Astrocyte (in vitro differentiated cells and primary cell): ENCODE measurements at regions not wholly inside any gene's neighbourhood (a gene's known extent, or its start where the extent isn't known, plus 50 kb on each side); places are given as distances from the start of the nearest gene placed in this dataset.
A peak's percentile ranks its signal among the peaks of the same experiment; 100 is the strongest.

ENCODE experiments used
- DNase-seq: peaks from one replicate; pipeline ENCODE4 v3.0.0-alpha.2; 2010; ENCODE audit warnings: low read depth
- FAIRE-seq: peaks from 2 replicates; lab custom pipeline; 2011; peaks lifted over from hg19 to GRCh38; lab: Jason Lieb, UNC
- H2AFZ ChIP-seq: 2 replicates; pipeline ENCODE4 v1.6.0; 2012; ENCODE audit warnings: low read depth, low read length, inconsistent platforms
- H3K27ac ChIP-seq: 2 replicates; pipeline ENCODE4 v1.5.1; 2011; ENCODE audit warnings: low read depth, low read length, inconsistent platforms
- H3K27me3 ChIP-seq: 2 replicates; pipeline ENCODE4 v1.6.0; 2011; ENCODE audit warnings: low read length, inconsistent platforms; ENCODE audit not compliant: insufficient read depth
- H3K36me3 ChIP-seq: 2 replicates; pipeline ENCODE4 v1.5.1; 2011; ENCODE audit warnings: low read length, inconsistent platforms; ENCODE audit not compliant: insufficient read depth
- H3K4me1 ChIP-seq: 2 replicates; pipeline ENCODE4 v1.5.1; 2011; ENCODE audit warnings: low read length, inconsistent platforms; ENCODE audit not compliant: insufficient read depth
- H3K4me2 ChIP-seq: 2 replicates; pipeline ENCODE4 v1.6.0; 2012; ENCODE audit warnings: low read length, inconsistent platforms
- H3K4me3 ChIP-seq: 2 replicates; pipeline ENCODE4 v1.5.1; 2011; ENCODE audit warnings: low read depth, mild to moderate bottlenecking, low read length, inconsistent platforms; ENCODE audit not compliant: insufficient read depth
- H3K79me2 ChIP-seq: 2 replicates; pipeline ENCODE4 v1.6.0; 2012; ENCODE audit warnings: mild to moderate bottlenecking, low read length, inconsistent platforms; ENCODE audit not compliant: insufficient read depth
- H3K9ac ChIP-seq: 2 replicates; pipeline ENCODE4 v1.6.0; 2012; ENCODE audit warnings: mild to moderate bottlenecking, low read length, inconsistent platforms
- H3K9me3 ChIP-seq: 2 replicates; pipeline ENCODE4 v1.5.1; 2012; ENCODE audit warnings: low read depth, mild to moderate bottlenecking, low read length, inconsistent platforms; ENCODE audit not compliant: insufficient read depth
- H4K20me1 ChIP-seq: 2 replicates; pipeline ENCODE4 v1.6.0; 2012; ENCODE audit warnings: low read length, inconsistent platforms; ENCODE audit not compliant: insufficient read depth
- H3K27ac Mint-ChIP-seq: one replicate; pipeline ENCODE4 v1.8.0; 2021; ENCODE audit warnings: mild to moderate bottlenecking, mixed read lengths; ENCODE audit not compliant: unreplicated experiment
- H3K27me3 Mint-ChIP-seq: one replicate; pipeline ENCODE4 v1.8.0; 2021; ENCODE audit warnings: low read depth, mixed read lengths; ENCODE audit not compliant: unreplicated experiment
- H3K36me3 Mint-ChIP-seq: one replicate; pipeline ENCODE4 v1.8.0; 2021; ENCODE audit warnings: low read depth, mixed read lengths; ENCODE audit not compliant: unreplicated experiment
- H3K4me1 Mint-ChIP-seq: one replicate; pipeline ENCODE4 v1.8.0; 2021; ENCODE audit warnings: low read depth, mixed read lengths; ENCODE audit not compliant: unreplicated experiment
- H3K4me3 Mint-ChIP-seq: one replicate; pipeline ENCODE4 v1.8.0; 2021; ENCODE audit warnings: mild to moderate bottlenecking, moderate library complexity, mixed read lengths; ENCODE audit not compliant: unreplicated experiment
- H3K9me3 Mint-ChIP-seq: one replicate; pipeline ENCODE4 v1.8.0; 2021; ENCODE audit warnings: mild to moderate bottlenecking, mixed read lengths; ENCODE audit not compliant: unreplicated experiment
- EZH2 ChIP-seq: IDR thresholded peaks from 2 replicates; pipeline ENCODE4 v1.6.1; 2012; ENCODE audit warnings: mild to moderate bottlenecking, low read length, inconsistent platforms; ENCODE audit not compliant: insufficient read depth
- TF ChIP-seq, protein P1 (sequence below): IDR thresholded peaks from 2 replicates; pipeline ENCODE4 v1.5.1; 2011; ENCODE audit warnings: low read depth, mild to moderate bottlenecking, inconsistent platforms, low read length, moderate library complexity; ENCODE audit not compliant: insufficient read depth

DNA sequence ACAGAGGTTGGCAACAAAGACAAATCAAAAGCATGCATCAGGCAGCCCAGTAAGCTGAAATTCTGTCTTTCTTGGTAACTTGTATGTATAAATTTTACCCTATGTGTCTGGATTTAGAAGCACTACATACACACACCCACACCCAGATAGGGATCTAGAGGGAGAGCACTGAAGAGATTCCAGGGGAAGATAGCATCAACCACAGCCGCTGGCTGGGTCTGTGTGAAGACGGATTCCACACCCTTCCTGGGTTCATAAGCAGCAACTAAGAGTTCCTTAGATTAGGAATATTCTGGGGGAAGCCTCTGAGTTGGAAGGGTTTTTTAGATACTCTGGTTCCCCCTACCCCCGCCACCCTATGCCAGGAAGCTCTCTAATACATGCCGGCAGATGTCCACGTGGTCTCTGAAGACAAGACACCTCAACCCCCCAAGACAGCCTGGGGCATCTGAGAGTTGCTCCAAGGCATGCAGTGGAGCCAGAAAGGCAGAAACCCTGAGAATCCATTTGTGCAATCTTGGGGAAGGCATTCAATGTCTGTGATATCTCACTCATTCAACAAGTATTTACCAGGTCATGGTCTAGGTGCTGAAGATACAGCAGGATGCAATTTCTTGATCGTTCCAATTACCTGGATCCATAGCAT lies 86.4 kb downstream of the NOG start:
- FAIRE-seq (peak; percentile 39), DNase-seq (peak; percentile 46)
- H3K4me1 Mint-ChIP-seq = peaks cover 24% of the 10 kb centered on the region
- TF ChIP-seq EZH2 = no peak
- TF ChIP-seq, protein P1, sequence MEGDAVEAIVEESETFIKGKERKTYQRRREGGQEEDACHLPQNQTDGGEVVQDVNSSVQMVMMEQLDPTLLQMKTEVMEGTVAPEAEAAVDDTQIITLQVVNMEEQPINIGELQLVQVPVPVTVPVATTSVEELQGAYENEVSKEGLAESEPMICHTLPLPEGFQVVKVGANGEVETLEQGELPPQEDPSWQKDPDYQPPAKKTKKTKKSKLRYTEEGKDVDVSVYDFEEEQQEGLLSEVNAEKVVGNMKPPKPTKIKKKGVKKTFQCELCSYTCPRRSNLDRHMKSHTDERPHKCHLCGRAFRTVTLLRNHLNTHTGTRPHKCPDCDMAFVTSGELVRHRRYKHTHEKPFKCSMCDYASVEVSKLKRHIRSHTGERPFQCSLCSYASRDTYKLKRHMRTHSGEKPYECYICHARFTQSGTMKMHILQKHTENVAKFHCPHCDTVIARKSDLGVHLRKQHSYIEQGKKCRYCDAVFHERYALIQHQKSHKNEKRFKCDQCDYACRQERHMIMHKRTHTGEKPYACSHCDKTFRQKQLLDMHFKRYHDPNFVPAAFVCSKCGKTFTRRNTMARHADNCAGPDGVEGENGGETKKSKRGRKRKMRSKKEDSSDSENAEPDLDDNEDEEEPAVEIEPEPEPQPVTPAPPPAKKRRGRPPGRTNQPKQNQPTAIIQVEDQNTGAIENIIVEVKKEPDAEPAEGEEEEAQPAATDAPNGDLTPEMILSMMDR = no peak
- no peak overlapping the region for H3K4me3 ChIP-seq
- peaks cover 8% of the 10 kb centered on the region for H3K27me3 Mint-ChIP-seq
- H3K36me3 Mint-ChIP-seq = no peaks in the 10 kb centered on the region
- no peaks in the 10 kb centered on the region for H3K36me3 ChIP-seq
- H3K27me3 ChIP-seq = peaks cover 35% of the 10 kb centered on the region
- H3K4me3 Mint-ChIP-seq = no peak overlapping the region
- no peak overlapping the region for H3K27ac ChIP-seq
- peak overlapping the region; percentile 45 for H3K27ac Mint-ChIP-seq
- no peak overlapping the region for H3K4me2 ChIP-seq
- H3K9me3 ChIP-seq = no peaks in the 10 kb centered on the region
- H3K9me3 Mint-ChIP-seq = peaks cover 2% of the 10 kb centered on the region
- H4K20me1 ChIP-seq = no peaks in the 10 kb centered on the region
- H3K4me1 ChIP-seq = peaks cover 37% of the 10 kb centered on the region
- H2AFZ ChIP-seq = no peak overlapping the region
- H3K79me2 ChIP-seq = no peaks in the 10 kb centered on the region
- H3K9ac ChIP-seq = no peak overlapping the region

DNA sequence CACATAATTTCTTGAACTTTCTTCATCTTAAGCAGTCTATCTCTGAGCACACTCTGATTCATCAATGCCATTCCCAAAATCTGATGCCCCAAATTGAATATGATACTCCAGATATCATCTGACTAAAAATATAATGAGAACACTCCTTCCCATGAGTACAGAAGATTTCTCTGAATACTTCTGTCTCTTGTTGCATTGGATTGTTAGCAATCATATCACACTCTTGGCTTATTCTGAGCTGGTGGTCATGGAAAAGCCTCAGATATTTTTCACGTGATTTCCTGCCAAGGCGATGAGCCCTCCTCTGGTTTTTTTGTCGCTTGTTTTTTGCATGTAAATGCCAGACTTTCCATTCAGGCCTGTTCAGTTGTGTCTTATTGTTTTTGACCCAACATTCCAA lies 87.2 kb downstream of the NOG start:
- H3K79me2 ChIP-seq = no peaks in the 10 kb centered on the region
- Mint-ChIP-seq H3K27ac (peak overlapping the region; percentile 37), H3K9me3 (peaks cover 2% of the 10 kb centered on the region), H3K36me3 (no peaks in the 10 kb centered on the region), H3K4me1 (peaks cover 24% of the 10 kb centered on the region), H3K27me3 (peaks cover 3% of the 10 kb centered on the region), H3K4me3 (no peak overlapping the region)
- peak overlapping the region; percentile 46 for H3K9ac ChIP-seq
- H3K4me1 ChIP-seq = peaks cover 37% of the 10 kb centered on the region
- peak overlapping the region; percentile 81 for H3K27ac ChIP-seq
- H3K4me3 ChIP-seq = no peak overlapping the region
- H2AFZ ChIP-seq = no peak overlapping the region
- H3K4me2 ChIP-seq = peak overlapping the region; percentile 60
- peaks cover 29% of the 10 kb centered on the region for H3K27me3 ChIP-seq
- peak; percentile 32 for FAIRE-seq
- DNase-seq = peak; percentile 39
- H4K20me1 ChIP-seq = no peaks in the 10 kb centered on the region
- H3K36me3 ChIP-seq = no peaks in the 10 kb centered on the region
- TF ChIP-seq EZH2 = no peak
- TF ChIP-seq, protein P1 = no peak
- H3K9me3 ChIP-seq = no peaks in the 10 kb centered on the region
